Chondrocyte (in vitro differentiated cells): ENCODE measurements at regions not wholly inside any gene's neighbourhood (a gene's known extent, or its start where the extent isn't known, plus 50 kb on each side); places are given as distances from the start of the nearest gene placed in this dataset.
"Not testable (repeated sequence)": the region's sequence is repeated elsewhere in the genome, so short reads cannot be mapped to it uniquely, and the experiment has no call there.

ENCODE experiments used
- DNase-seq: peaks from one replicate; pipeline ENCODE4 v3.0.0; 2021; ENCODE audit warnings: mixed read lengths, low spot score
- H3K27ac Mint-ChIP-seq: one replicate; pipeline ENCODE4 v1.8.0; 2021; ENCODE audit warnings: mild to moderate bottlenecking, moderate library complexity, mixed read lengths; ENCODE audit not compliant: unreplicated experiment
- H3K27me3 Mint-ChIP-seq: 2 replicates; pipeline ENCODE4 v1.8.0; 2021; ENCODE audit warnings: low read depth, mixed read lengths
- H3K36me3 Mint-ChIP-seq: 2 replicates; pipeline ENCODE4 v1.8.0; 2021; ENCODE audit warnings: low read depth, mixed read lengths
- H3K4me1 Mint-ChIP-seq: 2 replicates; pipeline ENCODE4 v1.8.0; 2021; ENCODE audit warnings: low read depth, mild to moderate bottlenecking, mixed read lengths
- H3K4me3 Mint-ChIP-seq: one replicate; pipeline ENCODE4 v1.8.0; 2021; ENCODE audit warnings: mild to moderate bottlenecking, moderate library complexity, mixed read lengths; ENCODE audit not compliant: unreplicated experiment
- H3K9me3 Mint-ChIP-seq: 2 replicates; pipeline ENCODE4 v1.8.0; 2021; ENCODE audit warnings: low read depth, mixed read lengths
- CTCF ChIP-seq: fragments of 200-600 bp; sonication (generic); IDR thresholded peaks from 2 replicates; pipeline ENCODE4 v1.5.0; 2021; ENCODE audit warnings: antibody characterized with exemption, mild to moderate bottlenecking, moderate library complexity

- H3K9me3 Mint-ChIP-seq, H3K4me1 Mint-ChIP-seq, H3K27me3 Mint-ChIP-seq, H3K27ac Mint-ChIP-seq, DNase-seq, H3K36me3 Mint-ChIP-seq, H3K4me3 Mint-ChIP-seq: not testable (repeated sequence)
Measured at GRCh38 chr13:111757094-111757493, 309.9 kb upstream of the SOX1 start.

GRCh38 chr13:111757618-111758017 is 309.3 kb upstream of the SOX1 start:
- not testable (repeated sequence) for H3K27ac Mint-ChIP-seq

GRCh38 chr13:111763001-111763872 is 303.7 kb upstream of the SOX1 start:
- H3K27me3 Mint-ChIP-seq, H3K4me3 Mint-ChIP-seq, H3K4me1 Mint-ChIP-seq, DNase-seq, H3K36me3 Mint-ChIP-seq, H3K27ac Mint-ChIP-seq, H3K9me3 Mint-ChIP-seq: not testable (repeated sequence)

More at GRCh38 chr13:111757618-111758017, 309.3 kb upstream of the SOX1 start:
- H3K9me3 Mint-ChIP-seq, H3K36me3 Mint-ChIP-seq, H3K27me3 Mint-ChIP-seq, H3K4me1 Mint-ChIP-seq, H3K4me3 Mint-ChIP-seq: not testable (repeated sequence)
- peak; percentile 5 for DNase-seq

GRCh38 chr13:111764550-111764949 is 302.4 kb upstream of the SOX1 start:
- H3K4me3 Mint-ChIP-seq, H3K4me1 Mint-ChIP-seq, H3K27ac Mint-ChIP-seq, H3K27me3 Mint-ChIP-seq, H3K9me3 Mint-ChIP-seq, DNase-seq, H3K36me3 Mint-ChIP-seq: not testable (repeated sequence)

GRCh38 chr13:111764996-111765395 is 302.0 kb upstream of the SOX1 start:
- not testable (repeated sequence) for DNase-seq, H3K4me3 Mint-ChIP-seq, H3K27ac Mint-ChIP-seq, H3K9me3 Mint-ChIP-seq, H3K27me3 Mint-ChIP-seq, H3K4me1 Mint-ChIP-seq, H3K36me3 Mint-ChIP-seq

- H3K4me3 Mint-ChIP-seq, DNase-seq, H3K27ac Mint-ChIP-seq, H3K27me3 Mint-ChIP-seq, H3K36me3 Mint-ChIP-seq, H3K4me1 Mint-ChIP-seq, H3K9me3 Mint-ChIP-seq: not testable (repeated sequence)
Measured at GRCh38 chr13:111775718-111776117, 291.2 kb upstream of the SOX1 start.

- DNase-seq, H3K4me3 Mint-ChIP-seq, H3K27ac Mint-ChIP-seq, H3K27me3 Mint-ChIP-seq, H3K9me3 Mint-ChIP-seq, H3K4me1 Mint-ChIP-seq, H3K36me3 Mint-ChIP-seq: not testable (repeated sequence)
Measured at GRCh38 chr13:111777351-111777750, 289.6 kb upstream of the SOX1 start.

GRCh38 chr13:111781395-111781794 is 285.6 kb upstream of the SOX1 start:
- not testable (repeated sequence) for H3K36me3 Mint-ChIP-seq, H3K27me3 Mint-ChIP-seq, H3K27ac Mint-ChIP-seq, H3K4me1 Mint-ChIP-seq, H3K4me3 Mint-ChIP-seq, DNase-seq, H3K9me3 Mint-ChIP-seq

GRCh38 chr13:111787321-111787720 is 279.6 kb upstream of the SOX1 start:
- H3K4me1 Mint-ChIP-seq, H3K27me3 Mint-ChIP-seq, DNase-seq, H3K36me3 Mint-ChIP-seq, H3K4me3 Mint-ChIP-seq, H3K27ac Mint-ChIP-seq, H3K9me3 Mint-ChIP-seq: not testable (repeated sequence)

GRCh38 chr13:111789011-111789410 is 277.9 kb upstream of the SOX1 start:
- H3K9me3 Mint-ChIP-seq: no peaks in the 10 kb centered on the region
- no peak overlapping the region for H3K4me3 Mint-ChIP-seq
- H3K36me3 Mint-ChIP-seq: no peaks in the 10 kb centered on the region
- TF ChIP-seq CTCF: no peak
- H3K27me3 Mint-ChIP-seq: peaks cover 3% of the 10 kb centered on the region
- no peaks in the 10 kb centered on the region for H3K4me1 Mint-ChIP-seq
- H3K27ac Mint-ChIP-seq: no peak overlapping the region
- DNase-seq: peak; percentile 68
